SW 1271 (cell line): ENCODE measurements at regions not wholly inside any gene's neighbourhood (a gene's known extent, or its start where the extent isn't known, plus 50 kb on each side); places are given as distances from the start of the nearest gene placed in this dataset.
A peak's percentile ranks its signal among the peaks of the same experiment; 100 is the strongest.

Experiments used
- DNase-seq, 2 experiments: peaks; one replicate each; lab custom pipeline; 2025; lab: John Stamatoyannopoulos, UW

GRCh38 chr10:85545874-85546273, 820.7 kb downstream of the GRID1 start:
- no peak for DNase-seq

- no peak for DNase-seq
These were observed 819.1 kb downstream of the GRID1 start for GRCh38 chr10:85547460-85548023.

- peak in 1 of 2 experiments; percentile 36 for DNase-seq
These were observed 818.6 kb downstream of the GRID1 start for GRCh38 chr10:85548034-85548433.
